B cell (primary cell): ENCODE measurements at regions not wholly inside any gene's neighbourhood (a gene's known extent, or its start where the extent isn't known, plus 50 kb on each side); places are given as distances from the start of the nearest gene placed in this dataset.

Experiments
- ATAC-seq: fragments of 200-7000 bp; cut with Tn5 transposase; one replicate; pipeline ENCODE4 v1.10.0; 2021; ENCODE audit warnings: low read depth, mild to moderate bottlenecking, moderate number of reproducible peaks, moderate library complexity
- CTCF ChIA-PET: fragments of 350-600 bp; sonication (Branson Sonifier 250); formaldehyde crosslinking; loops from one replicate; lab custom pipeline; 2021; ENCODE audit warnings: antibody characterized with exemption, inconsistent platforms; lab: Charles Lee
- POLR2A ChIA-PET: fragments of 350-600 bp; sonication (Branson Sonifier 250); formaldehyde crosslinking; loops from one replicate; lab custom pipeline; 2021; ENCODE audit warnings: antibody characterized with exemption; lab: Charles Lee
- DNase-seq: peaks from one replicate; pipeline ENCODE4 v3.0.0; 2013
- H2AFZ ChIP-seq: 2 replicates; pipeline ENCODE4 v1.6.1; 2012; ENCODE audit warnings: mild to moderate bottlenecking, low read depth, low read length; ENCODE audit not compliant: insufficient read depth, poor library complexity, severe bottlenecking
- H3K27ac ChIP-seq, 2 donors: 1 replicate in 1 of 2; 2 replicates in 1 of 2; pipeline ENCODE4 v1.5.1; 2012 to 2013; ENCODE audit warnings: low read length in 2 of 2, mild to moderate bottlenecking in 2 of 2, moderate library complexity in 1 of 2
- H3K27me3 ChIP-seq, 4 experiments: fragments of 200-600 bp in 1 of 4; sonication (generic) in 1 of 4; replicated peaks in 1 of 4; 1 replicate in 2 of 4; 2 replicates in 2 of 4; pipeline versions ENCODE4 v1.6.1 to v1.7.0; 2013 to 2016; ENCODE audit warnings: low read length in 3 of 4, mild to moderate bottlenecking in 2 of 4, mixed read lengths in 1 of 4, moderate library complexity in 1 of 4; ENCODE audit not compliant: insufficient read depth in 4 of 4, control insufficient read depth in 3 of 4; ENCODE audit errors: control extremely low read depth in 1 of 4
- H3K36me3 ChIP-seq, 2 experiments: replicated peaks in 1 of 2; 1 replicate in 1 of 2; 2 replicates in 1 of 2; pipeline versions ENCODE4 v1.6.1 to v1.7.1; 2013; ENCODE audit warnings: low read length in 1 of 2; ENCODE audit not compliant: insufficient read depth in 2 of 2, control insufficient read depth in 1 of 2; ENCODE audit errors: control extremely low read depth in 1 of 2, extremely low read depth in 1 of 2
- H3K4me1 ChIP-seq, 2 donors: fragments of 200-600 bp in 1 of 2; sonication (generic) in 1 of 2; 1 replicate in 1 of 2; 2 replicates in 1 of 2; pipeline versions ENCODE4 v1.5.1 to v1.6.1; 2013 to 2017; ENCODE audit warnings: low read length in 2 of 2; ENCODE audit not compliant: control insufficient read depth in 2 of 2, insufficient read depth in 2 of 2
- H3K4me2 ChIP-seq: replicated peaks from 2 replicates; pipeline ENCODE3; 2012; ENCODE audit warnings: mild to moderate bottlenecking, low read depth, low read length; ENCODE audit not compliant: poor library complexity, severe bottlenecking
- H3K4me3 ChIP-seq, 5 experiments: fragments of 200-600 bp in 1 of 5; sonication (generic) in 1 of 5; 1 replicate in 3 of 5; 2 replicates in 2 of 5; pipeline versions ENCODE4 v1.5.1 to v1.7.0; 2011 to 2016; ENCODE audit warnings: low read length in 4 of 5, mild to moderate bottlenecking in 4 of 5, low read depth in 2 of 5, control low read depth in 1 of 5, moderate library complexity in 1 of 5; ENCODE audit not compliant: insufficient read depth in 1 of 5; ENCODE audit errors: control extremely low read depth in 1 of 5, extremely low read depth in 1 of 5
- H3K79me2 ChIP-seq: fragments of 200-600 bp; sonication (generic); one replicate; pipeline ENCODE4 v1.6.0; 2016; ENCODE audit warnings: low read length; ENCODE audit not compliant: control insufficient read depth, insufficient read depth
- H3K9ac ChIP-seq: fragments of 200-600 bp; sonication (generic); 2 replicates; pipeline ENCODE4 v1.6.1; 2017; ENCODE audit warnings: mild to moderate bottlenecking, low read length, moderate library complexity
- H3K9me3 ChIP-seq, 3 donors: one replicate each; pipeline versions ENCODE4 v1.6.1 to v1.7.1; 2013; ENCODE audit warnings: low read length in 2 of 3; ENCODE audit not compliant: control insufficient read depth in 2 of 3, insufficient read depth in 1 of 3; ENCODE audit errors: control extremely low read depth in 1 of 3
- H4K20me1 ChIP-seq: 2 replicates; pipeline ENCODE4 v1.6.0; 2012; ENCODE audit warnings: mild to moderate bottlenecking, low read length; ENCODE audit not compliant: insufficient read depth, control insufficient read depth, poor library complexity, severe bottlenecking
- H3K27ac Mint-ChIP-seq: one replicate; pipeline ENCODE4 v1.8.0; 2021; ENCODE audit warnings: mixed read lengths
- H3K27me3 Mint-ChIP-seq: one replicate; pipeline ENCODE4 v1.8.0; 2021; ENCODE audit warnings: mixed read lengths
- H3K4me1 Mint-ChIP-seq: one replicate; pipeline ENCODE4 v1.8.0; 2021; ENCODE audit warnings: mixed read lengths
- H3K4me3 Mint-ChIP-seq: one replicate; pipeline ENCODE4 v1.8.0; 2021; ENCODE audit warnings: mixed read lengths
- H3K9me3 Mint-ChIP-seq: one replicate; pipeline ENCODE4 v1.8.0; 2022; ENCODE audit warnings: mixed read lengths; ENCODE audit not compliant: insufficient read depth
- EZH2 ChIP-seq: IDR thresholded peaks from 2 replicates; pipeline ENCODE4 v1.6.1; 2012; ENCODE audit warnings: borderline replicate concordance, low read depth, mild to moderate bottlenecking, moderate library complexity, low read length; ENCODE audit not compliant: insufficient read depth, poor library complexity, severe bottlenecking
- WGBS: methylation state at CpG from one replicate; pipeline ENCODE4 v1.1.5; 2013; ENCODE audit warnings: missing lambda C conversion rate; ENCODE audit not compliant: insufficient coverage; 5-methylcytosine and 5-hydroxymethylcytosine counted together
- intact Hi-C: fragments of 100-400 bp; cut with micrococcal nuclease; formaldehyde crosslinking; loops from one replicate; pipeline ENCODE4 v1.10.0; 2022
- TF ChIP-seq, protein P1 (sequence below): fragments of 200-600 bp; IDR thresholded peaks from one replicate; pipeline ENCODE4 v1.8.0; 2022; ENCODE audit warnings: antibody characterized with exemption, mild to moderate bottlenecking

GRCh38 chr4:137676357-137676998 is 144.2 kb upstream of the PCDH18 start:
- no peaks in the 10 kb centered on the region for H3K4me1 ChIP-seq
- Mint-ChIP-seq H3K27ac (no peak overlapping the region), H3K9me3 (peaks cover 2% of the 10 kb centered on the region), H3K4me3 (no peak overlapping the region), H3K4me1 (no peaks in the 10 kb centered on the region), H3K27me3 (no peaks in the 10 kb centered on the region)
- WGBS = no CpG with 5 or more reads among the region's 1 CpG
- H3K79me2 ChIP-seq = no peaks in the 10 kb centered on the region
- H3K4me3 ChIP-seq = no peak overlapping the region
- H4K20me1 ChIP-seq = no peaks in the 10 kb centered on the region
- CTCF ChIA-PET = no interaction called here
- H3K27me3 ChIP-seq = no peaks in the 10 kb centered on the region
- H3K4me2 ChIP-seq = no peak overlapping the region
- intact Hi-C loops = no loop called here
- TF ChIP-seq, protein P1, sequence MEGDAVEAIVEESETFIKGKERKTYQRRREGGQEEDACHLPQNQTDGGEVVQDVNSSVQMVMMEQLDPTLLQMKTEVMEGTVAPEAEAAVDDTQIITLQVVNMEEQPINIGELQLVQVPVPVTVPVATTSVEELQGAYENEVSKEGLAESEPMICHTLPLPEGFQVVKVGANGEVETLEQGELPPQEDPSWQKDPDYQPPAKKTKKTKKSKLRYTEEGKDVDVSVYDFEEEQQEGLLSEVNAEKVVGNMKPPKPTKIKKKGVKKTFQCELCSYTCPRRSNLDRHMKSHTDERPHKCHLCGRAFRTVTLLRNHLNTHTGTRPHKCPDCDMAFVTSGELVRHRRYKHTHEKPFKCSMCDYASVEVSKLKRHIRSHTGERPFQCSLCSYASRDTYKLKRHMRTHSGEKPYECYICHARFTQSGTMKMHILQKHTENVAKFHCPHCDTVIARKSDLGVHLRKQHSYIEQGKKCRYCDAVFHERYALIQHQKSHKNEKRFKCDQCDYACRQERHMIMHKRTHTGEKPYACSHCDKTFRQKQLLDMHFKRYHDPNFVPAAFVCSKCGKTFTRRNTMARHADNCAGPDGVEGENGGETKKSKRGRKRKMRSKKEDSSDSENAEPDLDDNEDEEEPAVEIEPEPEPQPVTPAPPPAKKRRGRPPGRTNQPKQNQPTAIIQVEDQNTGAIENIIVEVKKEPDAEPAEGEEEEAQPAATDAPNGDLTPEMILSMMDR = no peak
- TF ChIP-seq EZH2 = no peak
- H3K27ac ChIP-seq = no peak overlapping the region
- no peak overlapping the region for H3K9ac ChIP-seq
- H3K36me3 ChIP-seq = no peaks in the 10 kb centered on the region
- DNase-seq = no peak
- H3K9me3 ChIP-seq = no peaks in the 10 kb centered on the region
- H2AFZ ChIP-seq = no peak overlapping the region
- POLR2A ChIA-PET = no interaction called here
- no peak for ATAC-seq

GRCh38 chr4:137674066-137674465 is 141.8 kb upstream of the PCDH18 start:
- no CpG with 5 or more reads among the region's 2 CpGs for WGBS
- no peak overlapping the region for H3K4me2 ChIP-seq
- no peaks in the 10 kb centered on the region for H3K9me3 ChIP-seq
- H4K20me1 ChIP-seq = no peaks in the 10 kb centered on the region
- no peak for TF ChIP-seq EZH2
- TF ChIP-seq, protein P1 = no peak
- Mint-ChIP-seq H3K9me3 (peaks cover 2% of the 10 kb centered on the region), H3K27me3 (no peaks in the 10 kb centered on the region), H3K4me3 (no peak overlapping the region), H3K27ac (no peak overlapping the region), H3K4me1 (no peaks in the 10 kb centered on the region)
- H3K36me3 ChIP-seq = no peaks in the 10 kb centered on the region
- ChIA-PET CTCF (no interaction called here), POLR2A (no interaction called here)
- no peaks in the 10 kb centered on the region for H3K79me2 ChIP-seq
- H3K9ac ChIP-seq = no peak overlapping the region
- DNase-seq = no peak
- H3K27ac ChIP-seq = no peak overlapping the region
- H3K27me3 ChIP-seq = no peaks in the 10 kb centered on the region
- no peaks in the 10 kb centered on the region for H3K4me1 ChIP-seq
- H2AFZ ChIP-seq = no peak overlapping the region
- intact Hi-C loops = no loop called here
- no peak for ATAC-seq
- no peak overlapping the region for H3K4me3 ChIP-seq
